Naive thymus-derived CD8-positive, alpha-beta T cell (primary cell): ENCODE measurements at regions not wholly inside any gene's neighbourhood (a gene's known extent, or its start where the extent isn't known, plus 50 kb on each side); places are given as distances from the start of the nearest gene placed in this dataset.
"Not testable (repeated sequence)": the region's sequence is repeated elsewhere in the genome, so short reads cannot be mapped to it uniquely, and the experiment has no call there.

Experiments used
- ATAC-seq, 2 donors: fragments of 150-1000 bp; cut with Tn5 transposase in 1 of 2; sonication (Bioruptor Pico), chemical (Tn5 transposase) in 1 of 2; 1 replicate in 1 of 2; 2 replicates in 1 of 2; pipeline ENCODE4 v1.10.0; 2021; ENCODE audit warnings: mild to moderate bottlenecking in 2 of 2, moderate library complexity in 2 of 2
- POLR2A ChIA-PET: fragments of 350-600 bp; sonication (Branson Sonifier 250); formaldehyde crosslinking; loops from one replicate; lab custom pipeline; 2021; ENCODE audit warnings: antibody characterized with exemption; lab: Charles Lee
- DNase-seq, 10 donors: peaks; one replicate each; pipeline versions ENCODE4 v3.0.0 to v3.0.0-alpha.2; 2020 to 2022
- H3K27ac Mint-ChIP-seq, 10 donors: one replicate each; pipeline ENCODE4 v1.8.0; 2020 to 2022; ENCODE audit warnings: mild to moderate bottlenecking in 10 of 10, mixed read lengths in 10 of 10, moderate library complexity in 4 of 10, inconsistent platforms in 1 of 10
- H3K27me3 Mint-ChIP-seq, 5 donors: one replicate each; pipeline ENCODE4 v1.8.0; 2021 to 2022; ENCODE audit warnings: mixed read lengths in 5 of 5
- H3K36me3 Mint-ChIP-seq, 3 donors: one replicate each; pipeline ENCODE4 v1.8.0; 2020 to 2022; ENCODE audit warnings: mixed read lengths in 3 of 3, mild to moderate bottlenecking in 2 of 3, inconsistent platforms in 1 of 3
- H3K4me1 Mint-ChIP-seq, 4 donors: one replicate each; pipeline ENCODE4 v1.8.0; 2021 to 2022; ENCODE audit warnings: mixed read lengths in 4 of 4
- H3K4me3 Mint-ChIP-seq, 10 donors: one replicate each; pipeline ENCODE4 v1.8.0; 2020 to 2022; ENCODE audit warnings: mild to moderate bottlenecking in 10 of 10, mixed read lengths in 10 of 10, moderate library complexity in 6 of 10, inconsistent platforms in 1 of 10
- H3K9me3 Mint-ChIP-seq, 9 donors: one replicate each; pipeline ENCODE4 v1.8.0; 2020 to 2022; ENCODE audit warnings: mixed read lengths in 9 of 9, mild to moderate bottlenecking in 3 of 9, inconsistent platforms in 1 of 9, moderate library complexity in 1 of 9

DNA sequence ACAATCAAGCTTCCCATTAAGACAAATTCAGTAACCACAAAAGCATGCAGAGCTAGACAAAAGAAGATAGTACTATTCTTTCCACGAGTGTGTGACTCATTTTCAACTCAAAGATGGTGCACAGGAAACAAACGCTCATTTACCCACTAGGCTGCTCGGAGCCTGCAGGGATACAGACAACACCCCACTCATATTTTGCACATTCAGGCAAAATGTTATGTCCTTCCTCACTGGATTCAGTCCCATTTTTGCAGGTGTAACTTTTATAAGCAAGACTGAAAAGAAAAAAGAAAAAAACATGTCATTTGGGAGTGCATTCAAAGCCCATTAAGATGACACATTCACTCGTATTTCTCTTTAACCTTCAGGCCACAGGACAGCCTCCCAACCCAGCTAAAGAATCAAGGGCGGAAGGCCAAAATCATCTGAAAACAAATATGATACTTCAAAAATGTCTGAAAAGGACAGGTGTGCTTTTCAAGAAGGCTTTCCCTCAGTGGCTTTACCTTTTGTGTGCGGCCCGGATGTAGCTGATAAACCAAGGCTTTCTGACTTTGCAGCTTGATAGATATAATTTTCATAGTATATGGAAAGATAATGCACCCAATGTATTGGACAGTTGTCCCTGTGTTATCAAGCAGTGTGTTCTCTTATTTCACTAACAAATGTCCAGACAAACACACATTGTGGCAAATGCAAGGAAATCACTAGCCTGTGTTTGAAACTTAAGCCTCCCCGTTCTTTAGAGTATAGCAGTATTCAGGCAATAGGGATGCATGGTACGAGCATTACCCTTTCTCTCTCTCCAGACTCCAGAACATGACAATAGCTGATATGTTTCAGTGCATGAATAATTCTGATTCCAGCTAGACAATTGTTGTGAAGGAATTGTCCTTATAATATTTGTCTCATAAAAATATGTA lies 147.8 kb upstream of the KRR1 start:
- no peaks in the 10 kb centered on the region for H3K36me3 Mint-ChIP-seq
- H3K27ac Mint-ChIP-seq: no peak overlapping the region
- no peaks in the 10 kb centered on the region for H3K27me3 Mint-ChIP-seq
- peaks cover 0 to 9% (median 6%) of the 10 kb centered on the region in 4 donors for H3K4me1 Mint-ChIP-seq
- POLR2A ChIA-PET: no interaction called here
- H3K4me3 Mint-ChIP-seq: no peak overlapping the region
- DNase-seq (no peak), ATAC-seq (no peak)
- no peaks in the 10 kb centered on the region for H3K9me3 Mint-ChIP-seq

DNA sequence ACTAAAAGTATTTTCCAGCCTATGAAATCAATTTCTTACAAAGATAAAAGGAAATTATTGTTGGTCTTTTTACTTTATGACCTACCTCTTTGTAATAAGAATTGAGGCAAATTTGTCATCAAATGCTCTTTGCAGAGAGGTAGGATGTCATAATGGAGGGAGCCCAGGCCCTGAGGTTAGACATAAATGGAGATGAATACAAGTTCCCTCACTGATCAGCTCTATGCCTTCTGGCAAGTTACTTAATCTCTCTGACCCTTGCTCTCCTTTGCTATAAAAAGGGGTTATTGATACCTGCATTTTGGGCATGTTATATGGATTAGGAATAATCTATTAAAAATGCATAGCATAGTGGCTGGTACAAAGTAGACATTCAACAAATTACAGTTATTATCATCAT lies 146.9 kb upstream of the KRR1 start:
- no peak overlapping the region for H3K4me3 Mint-ChIP-seq
- DNase-seq (no peak), ATAC-seq (no peak)
- H3K36me3 Mint-ChIP-seq: no peaks in the 10 kb centered on the region
- peaks cover 0 to 5% (median 2%) of the 10 kb centered on the region in 5 donors for H3K27me3 Mint-ChIP-seq
- H3K4me1 Mint-ChIP-seq: peaks cover 0 to 9% (median 6%) of the 10 kb centered on the region in 4 donors
- H3K9me3 Mint-ChIP-seq: peaks cover 0 to 2% (median 0%) of the 10 kb centered on the region in 9 donors
- POLR2A ChIA-PET: no interaction called here
- H3K27ac Mint-ChIP-seq: no peak overlapping the region

DNA sequence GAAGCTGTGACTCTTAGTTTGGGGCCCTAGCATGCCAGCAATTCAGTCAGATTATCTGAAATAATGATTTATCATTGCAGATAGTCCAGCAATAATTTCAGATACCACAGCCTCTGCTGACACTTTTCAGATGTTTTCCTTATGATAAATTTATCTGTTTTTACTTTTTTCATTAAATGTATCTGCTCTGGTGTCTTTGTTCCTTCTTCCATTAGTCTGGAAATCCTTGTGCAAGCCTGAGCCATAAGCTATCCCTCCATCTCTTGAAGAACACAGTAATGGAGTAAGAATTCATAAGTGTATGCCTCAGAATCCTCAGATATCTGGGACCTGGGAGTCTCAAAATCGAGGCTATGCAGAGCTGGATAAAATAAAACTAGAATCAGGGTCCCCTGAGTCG lies 146.4 kb upstream of the KRR1 start:
- POLR2A ChIA-PET: no interaction called here
- Mint-ChIP-seq H3K27me3 (peaks cover 0 to 7% (median 2%) of the 10 kb centered on the region in 5 donors), H3K4me3 (no peak overlapping the region), H3K9me3 (peaks cover 0 to 2% (median 0%) of the 10 kb centered on the region in 9 donors), H3K27ac (no peak overlapping the region), H3K4me1 (peaks cover 0 to 9% (median 6%) of the 10 kb centered on the region in 4 donors), H3K36me3 (no peaks in the 10 kb centered on the region)
- ATAC-seq: no peak
- no peak for DNase-seq

DNA sequence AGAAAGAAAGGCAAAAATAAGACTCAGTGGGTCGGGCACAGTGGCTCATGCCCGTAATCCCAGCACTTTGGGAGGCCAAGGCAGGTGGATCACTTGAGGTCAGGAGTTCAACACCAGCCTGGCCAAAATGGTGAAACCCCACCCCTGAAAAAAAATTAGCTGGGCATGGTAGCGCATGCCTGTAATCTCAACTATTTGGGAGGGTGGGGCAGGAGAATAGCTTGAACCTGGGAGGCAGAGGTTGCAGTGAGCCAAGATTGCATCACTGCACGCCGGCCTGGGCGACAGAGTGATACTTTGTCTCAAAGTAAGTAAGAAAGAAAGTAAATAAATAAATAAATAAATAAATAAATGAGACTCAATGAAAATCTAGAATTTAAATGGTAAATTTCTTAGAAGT lies 145.9 kb upstream of the KRR1 start:
- H3K4me3 Mint-ChIP-seq, ATAC-seq, POLR2A ChIA-PET, H3K4me1 Mint-ChIP-seq, H3K36me3 Mint-ChIP-seq, DNase-seq, H3K9me3 Mint-ChIP-seq, H3K27ac Mint-ChIP-seq: not testable (repeated sequence)
- peaks cover 0 to 10% (median 2%) of the 10 kb centered on the region in 5 donors for H3K27me3 Mint-ChIP-seq

DNA sequence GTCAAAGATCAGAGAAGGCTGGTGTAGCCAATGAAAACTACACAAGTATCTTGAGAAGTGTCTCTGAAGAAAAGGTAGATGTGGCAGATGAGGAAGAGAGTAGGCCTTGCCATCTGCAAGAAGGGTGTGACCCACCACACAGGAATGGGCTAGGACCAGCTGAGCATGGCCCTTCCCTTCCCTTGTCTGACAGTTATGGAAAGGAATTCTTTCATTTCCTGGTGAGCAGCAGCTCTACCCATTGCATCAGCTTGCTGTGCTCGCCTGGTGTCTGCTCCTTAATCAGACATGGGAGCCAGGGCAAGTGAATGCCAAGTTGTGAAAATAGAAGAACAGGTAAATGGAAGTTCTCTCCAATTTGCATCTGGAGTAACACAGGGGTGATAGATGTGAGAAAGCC lies 145.2 kb upstream of the KRR1 start:
- H3K9me3 Mint-ChIP-seq: peaks cover 0 to 2% (median 0%) of the 10 kb centered on the region in 9 donors
- H3K4me1 Mint-ChIP-seq: peaks cover 0 to 9% (median 6%) of the 10 kb centered on the region in 4 donors
- ATAC-seq (no peak), DNase-seq (no peak)
- no peak overlapping the region for H3K27ac Mint-ChIP-seq
- H3K36me3 Mint-ChIP-seq: no peaks in the 10 kb centered on the region
- POLR2A ChIA-PET: no interaction called here
- H3K27me3 Mint-ChIP-seq: peaks cover 0 to 11% (median 4%) of the 10 kb centered on the region in 5 donors
- no peak overlapping the region for H3K4me3 Mint-ChIP-seq

DNA sequence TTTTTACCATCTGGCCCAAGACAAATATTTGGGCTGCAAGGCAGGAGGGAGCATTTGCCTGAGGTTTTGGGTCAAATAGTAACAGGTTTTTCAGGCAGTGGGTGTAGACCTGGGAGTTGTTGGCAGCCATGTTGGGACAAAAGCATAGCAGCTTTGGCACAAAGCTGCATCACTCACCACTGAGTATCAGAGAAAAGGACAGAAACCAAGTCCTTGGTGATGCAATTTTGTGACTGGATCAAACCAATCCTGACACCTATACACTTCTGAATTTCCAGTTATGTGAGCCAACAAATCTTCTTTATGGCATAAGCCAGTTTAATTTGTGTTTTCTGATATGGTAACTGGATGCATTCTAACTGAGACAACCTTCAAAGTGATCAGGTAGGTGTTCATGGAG lies 144.8 kb upstream of the KRR1 start:
- no peaks in the 10 kb centered on the region for H3K36me3 Mint-ChIP-seq
- peaks cover 0 to 9% (median 6%) of the 10 kb centered on the region in 4 donors for H3K4me1 Mint-ChIP-seq
- DNase-seq: no peak
- POLR2A ChIA-PET: no interaction called here
- peaks cover 0 to 11% (median 4%) of the 10 kb centered on the region in 5 donors for H3K27me3 Mint-ChIP-seq
- peaks cover 0 to 2% (median 0%) of the 10 kb centered on the region in 9 donors for H3K9me3 Mint-ChIP-seq
- H3K4me3 Mint-ChIP-seq: no peak overlapping the region
- no peak for ATAC-seq
- no peak overlapping the region for H3K27ac Mint-ChIP-seq

DNA sequence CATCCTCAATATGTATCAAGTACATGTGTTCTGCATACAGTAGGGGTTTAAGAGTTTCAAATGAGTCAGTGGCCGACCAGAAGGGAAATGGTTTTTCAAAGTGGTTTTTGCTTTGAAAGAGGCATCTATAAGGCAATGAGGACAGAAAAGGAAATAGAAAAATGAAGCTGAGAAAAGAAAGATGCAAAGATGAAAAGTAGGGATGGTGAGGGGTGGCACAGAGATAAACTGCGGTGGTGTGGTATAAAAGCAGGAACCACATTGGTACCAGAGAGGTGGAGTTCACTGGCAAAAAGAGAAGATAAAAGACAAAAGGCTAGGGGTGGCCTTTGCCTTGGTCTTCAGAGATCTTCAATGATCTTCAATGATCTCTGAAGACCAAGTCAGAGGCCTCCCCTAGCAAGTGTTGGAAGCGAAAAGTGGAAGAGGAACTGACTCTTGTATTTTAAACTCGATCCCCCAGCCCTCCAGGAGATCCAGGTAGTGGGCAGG lies 144.0 kb upstream of the KRR1 start:
- H3K36me3 Mint-ChIP-seq: no peaks in the 10 kb centered on the region
- DNase-seq: no peak
- H3K27ac Mint-ChIP-seq: peak overlapping the region in 1 of 10 donors; percentile 7
- H3K4me3 Mint-ChIP-seq: no peak overlapping the region
- peaks cover 0 to 9% (median 6%) of the 10 kb centered on the region in 4 donors for H3K4me1 Mint-ChIP-seq
- POLR2A ChIA-PET: no interaction called here
- no peak for ATAC-seq
- peaks cover 0 to 11% (median 4%) of the 10 kb centered on the region in 5 donors for H3K27me3 Mint-ChIP-seq
- H3K9me3 Mint-ChIP-seq: peaks cover 0 to 2% (median 0%) of the 10 kb centered on the region in 9 donors

DNA sequence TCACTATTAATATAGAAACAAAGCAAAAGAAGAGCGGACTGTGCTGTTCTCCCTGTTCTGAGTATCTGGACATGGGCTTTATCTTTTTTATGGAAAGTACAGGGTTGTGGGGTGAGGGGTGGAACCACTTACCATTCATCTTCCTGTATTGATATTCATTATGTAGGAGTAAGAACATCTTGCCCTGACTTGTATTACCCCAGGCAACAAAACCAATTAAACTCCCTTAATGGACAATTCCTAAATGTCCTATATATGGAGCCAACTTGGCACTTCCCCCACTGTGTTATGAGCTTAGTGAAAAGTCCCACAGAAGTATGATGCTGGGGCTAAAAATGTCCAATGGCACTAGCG lies 139.9 kb upstream of the KRR1 start:
- H3K36me3 Mint-ChIP-seq: no peaks in the 10 kb centered on the region
- peaks cover 0 to 7% (median 6%) of the 10 kb centered on the region in 4 donors for H3K4me1 Mint-ChIP-seq
- DNase-seq (no peak), ATAC-seq (no peak)
- POLR2A ChIA-PET: no interaction called here
- no peak overlapping the region for H3K27ac Mint-ChIP-seq
- H3K9me3 Mint-ChIP-seq: peaks cover 0 to 2% (median 0%) of the 10 kb centered on the region in 9 donors
- H3K4me3 Mint-ChIP-seq: no peak overlapping the region
- H3K27me3 Mint-ChIP-seq: peaks cover 0 to 16% (median 9%) of the 10 kb centered on the region in 5 donors

DNA sequence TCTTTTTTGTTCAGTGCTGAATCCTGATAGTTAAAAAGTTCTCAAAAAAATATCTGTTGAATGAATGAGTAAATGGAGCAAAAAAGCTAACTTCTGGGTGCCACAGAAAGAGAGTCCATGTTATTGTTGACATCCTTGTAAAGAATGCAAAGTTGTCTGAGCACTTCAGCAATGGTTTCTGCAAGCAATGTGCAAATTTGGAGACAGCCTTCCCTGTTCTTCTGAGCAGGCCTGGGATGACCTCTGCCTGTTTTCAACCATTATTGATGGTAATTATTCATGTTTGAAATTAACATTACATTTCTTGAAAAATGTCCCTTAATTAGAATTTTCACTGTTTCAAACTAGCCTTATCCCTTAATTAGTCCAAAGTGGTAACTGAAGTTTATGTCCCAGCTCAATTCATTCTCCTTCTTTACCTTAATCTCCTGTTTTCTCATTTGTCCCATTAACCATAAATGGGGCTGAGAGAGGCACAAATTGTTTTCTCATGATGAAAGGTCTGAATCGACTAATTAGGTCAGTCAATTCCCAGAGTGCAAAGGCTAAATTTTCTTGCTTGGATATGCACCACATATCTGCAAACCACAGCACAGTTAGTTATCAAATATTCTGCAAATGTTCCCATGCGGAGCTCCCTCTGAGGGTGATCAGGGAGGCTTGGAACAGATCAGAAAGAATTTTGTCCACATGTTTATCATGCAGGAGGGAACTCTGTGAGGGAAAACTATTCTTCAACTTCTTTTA lies 139.4 kb upstream of the KRR1 start:
- Mint-ChIP-seq H3K4me3 (no peak overlapping the region), H3K4me1 (peaks cover 0 to 7% (median 6%) of the 10 kb centered on the region in 4 donors), H3K36me3 (no peaks in the 10 kb centered on the region), H3K9me3 (peaks cover 0 to 2% (median 0%) of the 10 kb centered on the region in 9 donors), H3K27ac (no peak overlapping the region), H3K27me3 (peaks cover 4 to 16% (median 9%) of the 10 kb centered on the region in 5 donors)
- no peak for DNase-seq
- ATAC-seq: no peak
- POLR2A ChIA-PET: no interaction called here

DNA sequence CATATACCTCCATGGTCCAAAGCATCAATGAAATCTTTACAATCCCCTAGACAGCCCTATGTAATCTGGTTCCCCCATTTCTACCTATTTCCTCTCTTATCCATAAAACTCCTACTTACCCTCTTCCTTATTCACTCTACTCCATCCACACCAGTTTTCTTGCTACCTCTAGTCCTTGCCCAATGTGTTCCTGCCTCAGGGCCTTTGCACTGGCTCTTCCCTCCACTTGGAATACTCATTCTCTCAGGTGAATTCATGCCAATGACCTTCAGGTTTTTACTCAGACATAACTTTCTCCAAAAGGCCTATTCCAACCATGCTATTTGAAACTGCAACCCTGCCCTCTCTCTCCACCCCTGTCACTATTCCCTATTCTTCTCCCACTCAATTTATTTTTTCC lies 138.7 kb upstream of the KRR1 start:
- Mint-ChIP-seq H3K36me3 (no peaks in the 10 kb centered on the region), H3K27ac (no peak overlapping the region), H3K9me3 (peaks cover 0 to 2% (median 0%) of the 10 kb centered on the region in 9 donors), H3K4me3 (no peak overlapping the region), H3K27me3 (peaks cover 9 to 16% (median 11%) of the 10 kb centered on the region in 5 donors), H3K4me1 (peaks cover 0 to 2% (median under 1%) of the 10 kb centered on the region in 4 donors)
- ATAC-seq (no peak), DNase-seq (no peak)
- POLR2A ChIA-PET: no interaction called here

DNA sequence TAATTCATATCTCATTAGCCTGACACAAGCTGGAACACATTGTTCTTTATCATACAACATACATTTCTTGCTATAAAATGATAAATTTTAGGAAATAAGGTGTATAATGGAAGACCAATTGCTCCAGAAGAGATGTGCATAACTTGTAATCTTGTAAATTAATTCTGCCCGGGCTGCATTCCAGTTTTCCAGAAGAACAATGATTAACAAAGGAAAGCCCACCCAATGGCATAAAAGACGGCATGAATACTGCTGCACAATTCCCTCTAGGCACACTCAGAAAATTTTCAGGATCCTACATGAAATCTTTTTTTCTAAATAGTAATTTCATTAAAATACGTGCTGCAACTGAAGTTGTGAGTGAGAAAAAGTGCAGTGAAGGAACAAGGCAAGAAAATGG lies 137.4 kb upstream of the KRR1 start:
- H3K4me1 Mint-ChIP-seq: no peaks in the 10 kb centered on the region
- no peak overlapping the region for H3K27ac Mint-ChIP-seq
- POLR2A ChIA-PET: no interaction called here
- ATAC-seq: no peak
- no peak overlapping the region for H3K4me3 Mint-ChIP-seq
- peaks cover 9 to 16% (median 11%) of the 10 kb centered on the region in 5 donors for H3K27me3 Mint-ChIP-seq
- no peaks in the 10 kb centered on the region for H3K36me3 Mint-ChIP-seq
- peaks cover 0 to 2% (median 0%) of the 10 kb centered on the region in 9 donors for H3K9me3 Mint-ChIP-seq
- no peak for DNase-seq

DNA sequence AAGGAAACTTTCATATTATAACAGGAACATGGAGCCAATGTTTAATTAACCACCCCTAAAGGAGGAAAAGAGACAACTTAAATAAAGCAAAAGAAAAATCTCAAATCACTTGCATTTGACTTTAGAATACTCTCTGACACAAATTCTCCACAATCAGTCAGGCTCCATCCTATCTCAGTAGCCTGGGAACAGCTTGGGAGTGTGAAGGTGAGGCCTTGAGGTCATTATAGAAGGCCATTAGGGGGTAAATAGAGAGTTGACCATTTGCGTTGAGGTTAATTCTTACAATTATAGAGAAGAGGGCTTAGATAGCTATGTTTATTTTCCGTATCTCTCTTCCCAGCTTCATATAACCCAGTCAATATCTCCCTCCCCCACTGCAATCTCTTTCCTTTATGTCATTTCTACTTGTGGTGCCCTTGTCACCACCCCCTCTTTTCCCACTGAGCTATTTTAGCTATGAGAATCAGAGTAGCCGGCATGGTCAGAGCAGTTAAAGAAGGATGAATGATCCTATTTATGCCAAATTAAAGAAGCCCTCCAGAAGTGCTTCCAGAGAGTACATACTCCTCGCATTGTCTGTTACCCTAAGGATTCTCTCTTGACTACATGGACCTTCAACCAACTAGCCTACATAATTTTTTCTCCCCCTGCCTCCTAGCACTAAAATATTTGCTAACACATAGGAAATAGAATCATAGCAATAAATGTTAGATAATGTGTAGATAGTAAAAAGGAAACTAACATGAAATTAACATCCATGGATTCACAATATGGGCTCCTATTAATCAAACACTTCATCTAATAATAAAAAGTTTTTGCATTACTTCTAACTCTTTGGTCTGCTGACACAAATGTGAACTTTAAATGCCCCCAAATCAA lies 135.2 kb upstream of the KRR1 start:
- Mint-ChIP-seq H3K36me3 (no peaks in the 10 kb centered on the region), H3K4me1 (no peaks in the 10 kb centered on the region), H3K4me3 (no peak overlapping the region), H3K27ac (no peak overlapping the region), H3K27me3 (peaks cover 0 to 12% (median 7%) of the 10 kb centered on the region in 5 donors), H3K9me3 (no peaks in the 10 kb centered on the region)
- POLR2A ChIA-PET: no interaction called here
- DNase-seq: no peak
- no peak for ATAC-seq
